IMR-90 (cell line): ENCODE measurements at regions not wholly inside any gene's neighbourhood (a gene's known extent, or its start where the extent isn't known, plus 50 kb on each side); places are given as distances from the start of the nearest gene placed in this dataset.

Experiments
- ATAC-seq: fragments of 200-7000 bp; cut with Tn5 transposase; 2 replicates; pipeline ENCODE4 v1.9.1; 2020; ENCODE audit warnings: low read depth, mild to moderate bottlenecking, moderate library complexity
- BruUV-seq: library from RNA; stranded (reverse); fragments of 400-500 nt; replicated peaks from 2 replicates; lab custom pipeline; 2021; lab: Mats Ljungman, UMichigan
- CTCF ChIA-PET: fragments of 300-600 bp; formaldehyde crosslinking; extraction: SDS; loops from one replicate; lab custom pipeline; 2021; ENCODE audit warnings: antibody characterized with exemption; lab: Yijun Ruan, JAX
- POLR2A ChIA-PET: fragments of 300-600 bp; sonication (Branson Sonifier 250); formaldehyde crosslinking; loops from one replicate; lab custom pipeline; 2022; ENCODE audit warnings: antibody characterized with exemption; ENCODE audit not compliant: unreplicated experiment; lab: Charles Lee
- DNase-seq: peaks from one replicate; pipeline ENCODE4 v3.0.0; 2013
- H2AFZ ChIP-seq: replicated peaks from 2 replicates; pipeline ENCODE3; 2013; ENCODE audit warnings: low read length, mild to moderate bottlenecking; ENCODE audit not compliant: poor library complexity
- H2AK5ac ChIP-seq: 2 replicates; pipeline ENCODE4 v1.6.1; 2013; ENCODE audit warnings: low read depth, low read length, inconsistent platforms
- H2AK9ac ChIP-seq: replicated peaks from 2 replicates; pipeline ENCODE3; 2013; ENCODE audit warnings: mild to moderate bottlenecking, low read depth, low read length, moderate library complexity; ENCODE audit not compliant: poor library complexity
- H2BK120ac ChIP-seq: 2 replicates; pipeline ENCODE4 v1.6.1; 2013; ENCODE audit warnings: low read depth, low read length, inconsistent platforms
- H2BK15ac ChIP-seq: 3 replicates; pipeline ENCODE4 v1.6.1; 2013; ENCODE audit warnings: low read depth, low read length, inconsistent platforms
- H2BK20ac ChIP-seq: 2 replicates; pipeline ENCODE4 v1.6.1; 2013; ENCODE audit warnings: low read depth, mild to moderate bottlenecking, inconsistent platforms, low read length, moderate library complexity
- H2BK5ac ChIP-seq: 2 replicates; pipeline ENCODE4 v1.6.1; 2013; ENCODE audit warnings: mild to moderate bottlenecking, low read depth, low read length, inconsistent platforms; ENCODE audit not compliant: poor library complexity, severe bottlenecking
- H3K14ac ChIP-seq: replicated peaks from 2 replicates; pipeline ENCODE4 v1.6.1; 2013; ENCODE audit warnings: low read depth, low read length, inconsistent platforms
- H3K18ac ChIP-seq: 2 replicates; pipeline ENCODE4 v1.6.1; 2013; ENCODE audit warnings: low read depth, low read length, control low read depth
- H3K23ac ChIP-seq: 2 replicates; pipeline ENCODE4 v1.6.1; 2013; ENCODE audit warnings: low read depth, low read length, inconsistent platforms
- H3K27ac ChIP-seq: 2 replicates; pipeline ENCODE4 v1.5.1; 2013; ENCODE audit warnings: mild to moderate bottlenecking, control low read depth, low read length; ENCODE audit not compliant: insufficient read depth
- H3K27me3 ChIP-seq: 2 replicates; pipeline ENCODE4 v1.6.1; 2013; ENCODE audit warnings: low read length; ENCODE audit not compliant: control insufficient read depth, insufficient read depth
- H3K36me3 ChIP-seq: 2 replicates; pipeline ENCODE4 v1.6.1; 2013; ENCODE audit warnings: low read length, mixed read lengths; ENCODE audit not compliant: control insufficient read depth, insufficient read depth
- H3K4ac ChIP-seq: 2 replicates; pipeline ENCODE4 v1.6.1; 2013; ENCODE audit warnings: low read depth, low read length, inconsistent platforms
- H3K4me1 ChIP-seq: 2 replicates; pipeline ENCODE4 v1.6.1; 2013; ENCODE audit warnings: low read length, mixed read lengths; ENCODE audit not compliant: control insufficient read depth, insufficient read depth
- H3K4me2 ChIP-seq: 2 replicates; pipeline ENCODE4 v1.6.1; 2013; ENCODE audit warnings: low read depth, mild to moderate bottlenecking, control low read depth, low read length, moderate library complexity
- H3K4me3 ChIP-seq: 2 replicates; pipeline ENCODE4 v1.5.1; 2013; ENCODE audit warnings: low read depth, mild to moderate bottlenecking, control low read depth, low read length, moderate library complexity; ENCODE audit not compliant: insufficient read depth
- H3K56ac ChIP-seq: 2 replicates; pipeline ENCODE4 v1.6.1; 2013; ENCODE audit warnings: low read length, inconsistent platforms; ENCODE audit not compliant: insufficient read depth; ENCODE audit errors: extremely low read depth
- H3K79me1 ChIP-seq, 2 experiments: 2 replicates each; pipeline ENCODE4 v1.6.1; 2013; ENCODE audit warnings: low read length in 2 of 2, inconsistent platforms in 1 of 2, low read depth in 1 of 2
- H3K9ac ChIP-seq: 2 replicates; pipeline ENCODE4 v1.6.1; 2013; ENCODE audit warnings: low read depth, low read length, control low read depth
- H3K9me1 ChIP-seq: 2 replicates; pipeline ENCODE4 v1.6.1; 2013; ENCODE audit warnings: low read length, inconsistent platforms; ENCODE audit not compliant: insufficient read depth
- H3K9me3 ChIP-seq: 2 replicates; pipeline ENCODE4 v1.6.1; 2013; ENCODE audit warnings: low read length; ENCODE audit not compliant: control insufficient read depth, insufficient read depth
- H4K20me1 ChIP-seq: 2 replicates; pipeline ENCODE4 v1.6.1; 2013; ENCODE audit warnings: low read length, inconsistent platforms; ENCODE audit not compliant: insufficient read depth
- H4K5ac ChIP-seq: 2 replicates; pipeline ENCODE4 v1.6.1; 2013; ENCODE audit warnings: mild to moderate bottlenecking, low read depth, low read length, control low read depth
- H4K8ac ChIP-seq, 2 experiments: 2 replicates each; pipeline ENCODE4 v1.6.1; 2013; ENCODE audit warnings: low read depth in 2 of 2, low read length in 2 of 2, control low read depth in 1 of 2, inconsistent platforms in 1 of 2
- H4K91ac ChIP-seq: 2 replicates; pipeline ENCODE4 v1.6.1; 2013; ENCODE audit warnings: low read depth, low read length, inconsistent platforms; ENCODE audit not compliant: insufficient read depth
- CEBPB ChIP-seq: IDR thresholded peaks from 2 replicates; pipeline ENCODE4 v1.6.1; 2012; ENCODE audit warnings: low read depth, low read length, improper control_type of control experiment
- FOS ChIP-seq: fragments of 150-350 bp; IDR thresholded peaks from 2 replicates; pipeline ENCODE4 v1.6.1; 2016; ENCODE audit warnings: low read depth, low read length
- MAFK ChIP-seq: IDR thresholded peaks from 2 replicates; pipeline ENCODE4 v1.6.1; 2012; ENCODE audit warnings: low read depth, low read length, improper control_type of control experiment
- MAZ ChIP-seq: IDR thresholded peaks from 2 replicates; pipeline ENCODE4 v1.6.1; 2012; ENCODE audit warnings: low read depth, mild to moderate bottlenecking, low read length, improper control_type of control experiment, moderate library complexity, borderline replicate concordance
- NFE2L2 ChIP-seq: fragments of 150-350 bp; IDR thresholded peaks from 2 replicates; pipeline ENCODE4 v1.6.1; 2016; ENCODE audit warnings: low read depth, mild to moderate bottlenecking, low read length
- POLR2A ChIP-seq: IDR thresholded peaks from 2 replicates; pipeline ENCODE4 v1.6.1; 2012; ENCODE audit warnings: mild to moderate bottlenecking, low read depth, low read length
- RAD21 ChIP-seq: IDR thresholded peaks from 2 replicates; pipeline ENCODE4 v1.6.1; 2012; ENCODE audit warnings: low read length, improper control_type of control experiment
- WGBS, 2 experiments: methylation state at CpG; one replicate each; pipeline versions ENCODE4 v1.1.5 to v1.1.7; 2013; ENCODE audit warnings: missing lambda C conversion rate in 2 of 2; ENCODE audit not compliant: insufficient read length in 1 of 2; ENCODE audit errors: extremely low coverage in 2 of 2; 5-methylcytosine and 5-hydroxymethylcytosine counted together
- dilution Hi-C: fragments of 300-500 bp; cut with HindIII; formaldehyde crosslinking; loops from one replicate; pipeline ENCODE4 v1.14.3; 2018; ENCODE audit warnings: low sequenced_read_pairs; ENCODE audit not compliant: unreplicated experiment
- in situ Hi-C: fragments of 300-500 bp; cut with MboI; formaldehyde crosslinking; loops from 3 replicates; pipeline ENCODE4 v1.14.3; 2019; ENCODE audit warnings: low sequenced_read_pairs, inconsistent platforms, mixed read lengths
- intact Hi-C: fragments of 100-400 bp; cut with micrococcal nuclease; formaldehyde crosslinking; loops from 2 replicates; pipeline ENCODE4 v1.10.0; 2022
- TF ChIP-seq, protein P1 (sequence below): fragments of 150-350 bp; IDR thresholded peaks from 2 replicates; pipeline ENCODE4 v1.6.1; 2017; ENCODE audit warnings: mild to moderate bottlenecking, antibody characterized with exemption, low read length, low read depth

DNA sequence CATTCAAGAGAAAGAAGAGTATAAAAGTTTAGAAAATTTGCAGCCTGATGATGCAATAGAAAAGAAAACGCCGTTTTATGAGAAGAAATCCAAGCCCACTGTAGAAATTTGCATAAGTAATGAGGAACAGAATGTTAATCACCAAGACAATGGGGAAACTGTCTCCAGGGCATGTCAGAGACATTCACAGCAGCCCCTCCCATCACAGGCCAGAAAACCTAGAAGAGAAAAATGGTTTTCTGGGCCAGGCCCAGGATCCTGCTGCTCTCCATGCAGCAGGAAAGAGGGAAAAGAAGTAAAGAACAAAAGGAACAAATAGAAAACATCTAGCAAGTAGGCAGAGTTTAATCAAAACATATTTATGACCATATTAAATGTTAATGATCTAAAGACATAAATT, 119.0 kb downstream of the ANKRD50 start:
- ATAC-seq (no peak), DNase-seq (no peak)
- Histone ChIP-seq H4K20me1 (no peaks in the 10 kb centered on the region), H3K4me2 (no peak overlapping the region), H3K18ac (no peak overlapping the region), H2AFZ (no peak overlapping the region), H2AK9ac (no peak overlapping the region), H4K91ac (no peak overlapping the region), H3K9ac (no peak overlapping the region), H4K5ac (no peak overlapping the region), H3K9me1 (no peaks in the 10 kb centered on the region), H3K4me1 (no peaks in the 10 kb centered on the region), H2BK120ac (no peak overlapping the region), H3K4me3 (no peak overlapping the region), H2BK5ac (no peak overlapping the region), H2AK5ac (no peak overlapping the region), H2BK20ac (no peak overlapping the region), H3K56ac (no peak overlapping the region), H3K14ac (no peak overlapping the region), H3K9me3 (no peaks in the 10 kb centered on the region), H3K27me3 (no peaks in the 10 kb centered on the region), H3K27ac (no peak overlapping the region), H3K23ac (no peak overlapping the region), H2BK15ac (no peak overlapping the region), H3K36me3 (no peaks in the 10 kb centered on the region), H3K4ac (no peak overlapping the region), H4K8ac (no peak overlapping the region), H3K79me1 (no peaks in the 10 kb centered on the region)
- POLR2A ChIA-PET = no interaction called here
- BruUV-seq = no TSS peak
- CTCF ChIA-PET = no interaction called here
- intact Hi-C loops (no loop called here), dilution Hi-C loops (no loop called here), in situ Hi-C loops (no loop called here)
- no peak for TF ChIP-seq MAFK
- peak; percentile 39; the same call in 1 of the 2 replicates for TF ChIP-seq CEBPB
- no peak for TF ChIP-seq RAD21
- TF ChIP-seq FOS = no peak
- TF ChIP-seq POLR2A = no peak
- no peak for TF ChIP-seq NFE2L2
- TF ChIP-seq, protein P1, sequence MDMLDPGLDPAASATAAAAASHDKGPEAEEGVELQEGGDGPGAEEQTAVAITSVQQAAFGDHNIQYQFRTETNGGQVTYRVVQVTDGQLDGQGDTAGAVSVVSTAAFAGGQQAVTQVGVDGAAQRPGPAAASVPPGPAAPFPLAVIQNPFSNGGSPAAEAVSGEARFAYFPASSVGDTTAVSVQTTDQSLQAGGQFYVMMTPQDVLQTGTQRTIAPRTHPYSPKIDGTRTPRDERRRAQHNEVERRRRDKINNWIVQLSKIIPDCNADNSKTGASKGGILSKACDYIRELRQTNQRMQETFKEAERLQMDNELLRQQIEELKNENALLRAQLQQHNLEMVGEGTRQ = no peak
- TF ChIP-seq MAZ = no peak
- no CpG with 5 or more reads among the region's 2 CpGs for WGBS, 2 experiments
